HG03571 (cell line): ENCODE measurements at regions not wholly inside any gene's neighbourhood (a gene's known extent, or its start where the extent isn't known, plus 50 kb on each side); places are given as distances from the start of the nearest gene placed in this dataset.
"Not testable (repeated sequence)": the region's sequence is repeated elsewhere in the genome, so short reads cannot be mapped to it uniquely, and the experiment has no call there.

Experiments
- ATAC-seq: cut with Tn5 transposase; IDR thresholded peaks from one replicate; pipeline ENCODE4 v1.9.1; 2021; ENCODE audit not compliant: unreplicated experiment

DNA sequence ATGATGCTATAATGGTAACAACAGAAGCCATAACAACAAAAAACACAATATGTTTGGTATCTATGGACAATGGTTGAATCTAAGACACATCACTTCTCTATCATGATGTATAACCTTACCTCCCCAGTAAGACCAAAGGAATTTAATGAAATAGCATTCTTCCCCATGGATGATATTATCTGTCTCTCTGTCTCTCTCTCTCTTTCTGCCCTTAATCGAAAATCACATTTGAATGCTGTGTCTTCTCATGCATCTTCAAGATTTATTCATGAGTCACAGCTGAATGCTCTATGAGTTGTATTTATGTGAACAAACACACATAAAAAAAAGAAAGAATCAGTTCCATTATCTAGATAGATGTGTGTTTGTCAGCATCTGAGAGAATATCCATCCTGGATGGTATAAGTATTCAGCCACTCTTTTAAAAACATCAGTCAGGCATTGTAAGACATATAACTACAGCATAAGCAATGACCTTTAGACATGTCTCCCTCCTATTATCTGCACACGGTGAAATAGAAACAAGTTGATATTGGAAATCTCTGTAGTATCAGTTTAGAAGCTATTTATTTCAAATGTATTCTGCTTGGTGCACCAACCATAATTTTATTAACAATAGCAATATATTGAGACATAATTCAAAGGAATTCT lies 433.3 kb downstream of the TOX3 start:
- no peak for ATAC-seq

- not testable (repeated sequence) for ATAC-seq
Observed at GRCh38 chr16:52104993-52105392, 441.9 kb downstream of the TOX3 start.

DNA sequence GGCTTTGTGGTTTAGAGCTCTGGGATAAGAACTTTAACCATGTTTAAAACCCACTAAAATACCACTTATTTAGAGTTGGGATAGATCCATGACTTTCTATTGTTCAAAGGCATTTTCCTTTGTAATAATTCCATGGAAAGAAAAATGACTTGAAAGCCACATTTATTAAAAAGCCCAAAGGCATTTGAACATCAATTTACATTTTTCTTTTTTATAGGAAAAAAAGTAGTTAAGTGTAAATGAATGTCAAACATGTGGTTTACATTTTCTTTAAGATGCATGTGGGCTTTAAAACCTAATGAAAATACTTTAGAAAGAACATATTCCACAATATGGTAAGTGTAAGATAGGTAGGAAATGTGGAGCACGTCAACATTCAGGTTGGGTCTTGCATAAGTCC lies 443.2 kb downstream of the TOX3 start:
- ATAC-seq, result no peak

GRCh38 chr16:52101246-52101645 lies 445.7 kb downstream of the TOX3 start:
- ATAC-seq, result no peak

- no peak for ATAC-seq
Observed at GRCh38 chr16:52099382-52099781, 447.6 kb downstream of the TOX3 start.

GRCh38 chr16:52095471-52095870 lies 451.5 kb downstream of the TOX3 start:
- no peak for ATAC-seq

DNA sequence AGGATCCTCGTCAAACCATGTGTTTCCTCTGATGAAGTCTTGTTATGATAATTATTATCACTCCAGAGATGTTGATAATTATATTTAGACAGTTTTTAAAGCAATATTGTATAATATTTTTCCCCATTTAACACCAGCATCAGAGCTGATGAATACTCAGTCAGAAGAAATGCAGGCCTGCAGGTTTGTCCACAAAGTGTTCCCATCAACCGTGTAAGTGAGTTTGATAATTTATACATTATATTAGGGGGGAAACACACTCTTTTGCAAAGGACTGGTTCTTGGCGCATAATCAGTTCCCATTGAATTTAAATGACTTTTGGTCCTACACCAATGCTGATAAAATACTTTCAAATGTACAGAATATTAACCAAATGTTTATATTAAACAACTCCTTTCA lies 454.8 kb downstream of the TOX3 start:
- ATAC-seq, result no peak

DNA sequence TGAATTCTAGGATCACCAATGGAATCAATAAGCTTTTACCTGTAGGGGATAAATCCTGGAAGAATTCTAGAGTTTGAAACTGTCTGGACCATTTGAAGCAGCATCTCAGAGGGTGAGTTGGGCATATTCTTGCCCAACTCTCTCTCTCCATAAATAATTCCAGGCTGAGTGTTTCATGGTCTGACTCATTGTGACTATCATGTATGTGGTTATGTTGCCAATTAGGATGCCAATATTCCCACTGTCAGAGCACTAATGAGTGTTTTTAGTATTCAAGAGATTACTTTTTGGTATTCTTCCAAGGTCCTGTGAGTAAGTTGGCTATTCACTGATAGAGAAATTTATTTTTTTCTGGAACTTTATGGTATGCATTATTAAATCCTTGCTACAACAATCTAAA lies 456.9 kb downstream of the TOX3 start:
- ATAC-seq, result no peak

GRCh38 chr16:52089476-52089875 lies 457.5 kb downstream of the TOX3 start:
- no peak for ATAC-seq

DNA sequence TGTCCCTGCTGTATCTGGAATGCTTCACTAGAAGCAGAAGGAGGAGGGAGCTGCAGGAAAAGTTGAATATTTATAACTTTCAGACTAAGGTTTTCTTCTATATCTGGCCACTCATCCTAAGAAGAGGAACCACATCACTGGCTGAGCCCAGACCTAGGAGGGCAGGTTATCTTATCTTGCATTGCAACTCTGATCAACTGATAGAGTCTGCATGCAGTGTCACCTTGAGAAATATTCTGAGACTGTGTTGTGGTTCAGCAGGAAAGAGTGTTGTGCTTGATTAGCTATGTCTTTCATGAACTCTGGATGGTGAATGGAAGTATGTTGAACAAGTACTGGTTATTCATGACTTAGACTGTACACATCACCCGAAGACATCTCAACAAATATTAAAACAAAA lies 460.0 kb downstream of the TOX3 start:
- no peak for ATAC-seq

- no peak for ATAC-seq
Observed at GRCh38 chr16:52078716-52079655, 468.0 kb downstream of the TOX3 start.

- no peak for ATAC-seq
Observed at GRCh38 chr16:52077607-52078006, 469.3 kb downstream of the TOX3 start.

GRCh38 chr16:52076801-52077201 lies 470.1 kb downstream of the TOX3 start:
- ATAC-seq, result no peak

- ATAC-seq, result no peak
Observed at GRCh38 chr16:52076332-52076731, 470.6 kb downstream of the TOX3 start.

GRCh38 chr16:52074133-52074532 lies 472.8 kb downstream of the TOX3 start:
- no peak for ATAC-seq

DNA sequence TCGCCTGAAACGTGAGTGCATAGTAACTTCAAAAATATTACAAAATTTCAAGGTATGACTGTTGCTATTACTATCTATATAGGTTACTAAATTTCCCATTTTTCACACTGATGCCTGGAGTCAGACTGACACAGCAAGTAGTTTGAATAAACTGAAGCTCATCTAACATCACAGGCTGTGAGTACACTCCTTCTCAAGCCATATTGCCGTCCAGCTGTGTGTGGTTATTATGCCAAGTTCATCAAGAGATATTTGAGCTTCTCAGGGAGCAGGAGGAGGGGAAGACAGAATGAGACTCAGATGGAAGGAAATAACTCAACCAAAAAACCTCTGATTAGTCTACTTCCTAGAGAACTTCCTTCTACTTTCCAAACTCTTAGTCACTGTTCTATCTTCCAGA lies 473.9 kb downstream of the TOX3 start:
- ATAC-seq, result no peak

DNA sequence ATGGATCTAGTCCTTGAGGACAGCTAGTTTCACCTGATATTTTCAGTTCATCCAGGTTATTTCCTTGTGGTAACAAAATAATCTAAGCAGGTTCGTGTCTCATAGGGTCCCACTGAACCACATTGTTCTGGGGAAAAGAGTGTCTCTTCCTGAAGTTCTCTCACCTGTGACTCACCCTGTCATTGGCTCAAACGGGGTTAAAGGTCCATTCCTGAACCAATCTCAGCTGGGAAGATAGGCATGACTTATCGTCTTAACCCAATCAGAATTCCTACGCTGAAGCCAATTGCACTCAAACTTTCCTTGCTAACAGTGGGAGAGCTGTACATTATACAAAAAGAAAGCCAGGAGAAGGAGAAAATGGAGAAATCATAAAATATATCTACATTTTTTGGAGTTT lies 475.8 kb downstream of the TOX3 start:
- no peak for ATAC-seq

DNA sequence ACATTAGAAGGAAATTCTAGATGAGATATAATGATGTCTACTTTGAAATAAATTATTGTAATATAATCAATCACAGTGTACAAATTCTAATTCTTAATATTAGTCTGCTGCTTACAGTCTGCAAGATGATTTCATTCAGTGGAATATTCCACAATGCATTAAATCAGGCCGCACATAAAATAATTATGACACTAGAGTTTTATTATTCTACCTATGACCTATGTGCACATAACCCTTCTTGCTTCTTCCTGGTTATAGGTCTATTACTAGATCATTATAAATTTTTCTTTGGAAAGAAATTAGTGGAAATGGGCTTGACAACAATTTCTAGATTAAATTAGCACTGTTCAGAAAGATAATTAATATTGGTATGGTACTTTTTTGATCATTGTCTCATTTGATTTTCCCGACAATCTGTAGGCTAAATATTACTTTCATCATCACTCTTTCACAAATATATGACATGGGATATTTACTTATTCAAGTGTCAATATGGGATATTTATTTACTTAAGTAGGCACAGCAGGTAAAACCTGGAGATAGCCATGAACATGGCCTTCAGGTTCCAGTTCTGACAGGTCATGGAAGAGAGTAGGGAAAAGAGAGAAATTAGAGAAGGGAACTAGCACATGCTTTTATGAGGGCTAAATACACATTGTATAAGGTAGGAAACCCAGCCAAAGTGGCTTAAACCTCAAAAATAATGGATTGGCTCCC lies 476.4 kb downstream of the TOX3 start:
- ATAC-seq, result no peak

DNA sequence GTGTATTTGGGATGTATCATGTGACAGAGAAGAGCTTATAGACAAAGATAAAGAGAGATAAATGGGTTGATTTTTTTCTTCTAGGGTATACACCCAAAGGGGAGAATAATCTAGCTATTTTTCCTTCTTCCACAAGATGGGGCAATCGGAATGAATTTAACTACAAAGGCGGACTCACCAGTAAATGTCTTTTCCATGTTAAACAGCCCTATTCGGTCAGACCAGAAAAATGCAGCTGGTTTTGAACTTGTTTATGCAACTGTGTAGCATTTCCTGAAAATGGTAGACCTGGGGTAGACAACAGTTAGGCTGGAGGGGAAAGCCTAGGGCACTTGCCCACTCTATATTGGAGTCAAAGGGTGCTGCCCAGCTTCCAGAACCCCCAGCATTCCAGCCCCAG lies 477.1 kb downstream of the TOX3 start:
- ATAC-seq, result no peak

DNA sequence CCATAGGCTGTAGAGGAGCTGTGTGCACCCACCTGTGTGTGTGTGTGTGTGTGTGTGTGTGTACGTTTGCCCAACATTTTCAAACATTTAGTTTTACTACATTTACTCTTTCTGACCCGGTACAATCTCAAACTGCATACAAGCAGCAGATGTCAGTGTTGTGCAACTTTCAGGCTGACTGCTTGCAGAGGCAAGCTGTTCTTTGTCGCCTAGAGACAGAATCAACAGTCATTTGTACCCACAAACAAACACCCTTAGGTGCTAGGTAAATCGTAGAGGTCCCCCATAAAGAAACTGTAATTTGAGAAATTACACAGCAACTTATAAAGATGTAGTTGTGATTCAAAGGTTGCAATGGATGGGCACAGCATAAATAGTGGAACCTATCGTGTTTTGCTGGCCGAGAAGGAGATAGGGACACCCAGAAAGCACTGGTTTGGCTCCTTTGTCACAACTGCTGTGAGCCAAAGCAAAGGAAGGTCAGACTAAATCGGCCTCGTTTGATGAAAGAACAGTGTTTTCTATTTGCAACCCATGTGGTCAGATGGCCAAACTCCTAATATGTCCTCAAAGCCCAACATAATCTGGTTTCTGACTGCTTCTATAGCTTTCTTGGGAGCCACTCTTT lies 478.4 kb downstream of the TOX3 start:
- ATAC-seq, result no peak

DNA sequence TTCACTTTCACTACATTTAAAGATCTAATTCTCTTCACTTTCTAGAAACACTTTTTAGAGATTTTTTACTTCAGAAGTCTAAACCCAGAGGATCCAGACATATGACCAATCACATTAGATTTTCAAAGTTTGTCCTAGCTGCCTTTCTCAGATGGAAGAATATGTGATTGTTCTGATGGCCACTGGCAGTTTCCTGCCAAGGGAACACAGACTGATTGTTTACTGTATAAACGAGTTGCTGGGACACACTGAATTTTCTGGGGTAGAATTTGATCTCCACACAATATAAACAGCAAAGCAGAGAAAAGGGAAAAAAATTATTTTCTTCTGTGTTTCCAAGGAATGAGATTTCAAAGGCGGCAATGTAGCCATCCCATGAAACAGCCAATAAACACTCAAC lies 480.0 kb downstream of the TOX3 start:
- ATAC-seq, result no peak
